Endothelial cell of umbilical vein (primary cell): ENCODE measurements at regions not wholly inside any gene's neighbourhood (a gene's known extent, or its start where the extent isn't known, plus 50 kb on each side); places are given as distances from the start of the nearest gene placed in this dataset.

Source experiments
- BruUV-seq: library from RNA; stranded (reverse); fragments of 400-500 nt; replicated peaks from 2 replicates; lab custom pipeline; 2021; lab: Mats Ljungman, UMichigan
- CTCF ChIA-PET: fragments of 300-600, 350-600 bp; sonication (Branson Sonifier 250); formaldehyde crosslinking; loops from one replicate; lab custom pipeline; 2021; ENCODE audit warnings: antibody characterized with exemption, inconsistent platforms; lab: Charles Lee
- POLR2A ChIA-PET: fragments of 300-600, 350-600 bp; sonication (Branson Sonifier 250); formaldehyde crosslinking; loops from one replicate; lab custom pipeline; 2021; ENCODE audit warnings: antibody characterized with exemption, inconsistent platforms; lab: Charles Lee
- DNase-seq: peaks from one replicate; pipeline ENCODE4 v3.0.0-alpha.2; 2011; ENCODE audit warnings: low read depth, low spot score
- FAIRE-seq: peaks from 2 replicates; lab custom pipeline; 2011; peaks lifted over from hg19 to GRCh38; lab: Jason Lieb, UNC
- H2AFZ ChIP-seq: 2 replicates; pipeline ENCODE4 v1.6.0; 2012; ENCODE audit warnings: low read depth, low read length, control low read depth, inconsistent platforms
- H3K27ac ChIP-seq: 2 replicates; pipeline ENCODE4 v1.5.1; 2011; ENCODE audit warnings: low read depth, mild to moderate bottlenecking, control low read depth, low read length, moderate library complexity; ENCODE audit not compliant: insufficient read depth
- H3K27me3 ChIP-seq, 2 experiments: 2 replicates each; pipeline versions ENCODE4 v1.6.0 to v1.6.1; 2011; ENCODE audit warnings: low read length in 2 of 2, mixed read lengths in 1 of 2; ENCODE audit not compliant: control insufficient read depth in 2 of 2, insufficient read depth in 2 of 2
- H3K36me3 ChIP-seq, 2 experiments: 2 replicates in 1 of 2; 3 replicates in 1 of 2; pipeline ENCODE4 v1.5.1; 2011; ENCODE audit warnings: low read length in 2 of 2, mild to moderate bottlenecking in 1 of 2, moderate library complexity in 1 of 2; ENCODE audit not compliant: control insufficient read depth in 2 of 2, insufficient read depth in 2 of 2; ENCODE audit errors: extremely low read depth in 1 of 2
- H3K4me1 ChIP-seq: 3 replicates; pipeline ENCODE4 v1.5.1; 2011; ENCODE audit warnings: mild to moderate bottlenecking, low read length; ENCODE audit not compliant: control insufficient read depth, insufficient read depth; ENCODE audit errors: extremely low read depth
- H3K4me2 ChIP-seq: 2 replicates; pipeline ENCODE4 v1.6.1; 2011; ENCODE audit warnings: low read length, control low read depth, mixed read lengths; ENCODE audit not compliant: insufficient read depth
- H3K4me3 ChIP-seq, 3 experiments: fragments of 200-600 bp in 1 of 3; sonication (generic), shearing (Covaris generic) in 1 of 3; replicated peaks in 1 of 3; 2 replicates each; pipeline ENCODE4 v1.5.1; 2011 to 2016; ENCODE audit warnings: control low read depth in 3 of 3, low read length in 3 of 3, mild to moderate bottlenecking in 2 of 3, inconsistent platforms in 1 of 3, low read depth in 1 of 3, moderate library complexity in 1 of 3; ENCODE audit not compliant: insufficient read depth in 1 of 3
- H3K79me2 ChIP-seq: 2 replicates; pipeline ENCODE4 v1.6.0; 2012; ENCODE audit warnings: low read length, inconsistent platforms; ENCODE audit not compliant: control insufficient read depth, insufficient read depth
- H3K9ac ChIP-seq: replicated peaks from 2 replicates; pipeline ENCODE3; 2011; ENCODE audit warnings: low read length, control low read depth; ENCODE audit not compliant: insufficient read depth; ENCODE audit errors: extremely low read depth
- H3K9me1 ChIP-seq: replicated peaks from 3 replicates; pipeline ENCODE4 v1.6.0; 2011; ENCODE audit warnings: mild to moderate bottlenecking, low read length; ENCODE audit not compliant: control insufficient read depth, insufficient read depth; ENCODE audit errors: extremely low read depth
- H3K9me3 ChIP-seq: replicated peaks from 2 replicates; pipeline ENCODE4 v1.5.1; 2012; ENCODE audit warnings: low read length, inconsistent platforms; ENCODE audit not compliant: control insufficient read depth, insufficient read depth
- H4K20me1 ChIP-seq: replicated peaks from 2 replicates; pipeline ENCODE3; 2011; ENCODE audit warnings: mild to moderate bottlenecking, low read length; ENCODE audit not compliant: control insufficient read depth, insufficient read depth; ENCODE audit errors: extremely low read depth
- EZH2 ChIP-seq: IDR thresholded peaks from 2 replicates; pipeline ENCODE4 v1.6.1; 2012; ENCODE audit warnings: borderline replicate concordance, low read depth, mild to moderate bottlenecking, moderate library complexity, low read length, inconsistent platforms; ENCODE audit not compliant: severe bottlenecking
- FOS ChIP-seq: IDR thresholded peaks from 2 replicates; pipeline ENCODE4 v1.6.1; 2011; ENCODE audit warnings: mild to moderate bottlenecking, low read length, moderate library complexity, borderline replicate concordance; ENCODE audit not compliant: insufficient read depth
- GATA2 ChIP-seq: IDR thresholded peaks from 2 replicates; pipeline ENCODE4 v1.7.0; 2011; ENCODE audit warnings: low read depth, mild to moderate bottlenecking, moderate library complexity, mixed read lengths, low read length; ENCODE audit not compliant: insufficient read length, insufficient read depth
- JUN ChIP-seq: IDR thresholded peaks from 2 replicates; pipeline ENCODE4 v1.6.1; 2011; ENCODE audit warnings: borderline replicate concordance, low read depth; ENCODE audit not compliant: insufficient read length, insufficient read depth
- MYC ChIP-seq: IDR thresholded peaks from one replicate; pipeline ENCODE4 v1.6.1; 2011; ENCODE audit warnings: mild to moderate bottlenecking, low read depth, low read length
- POLR2A ChIP-seq: IDR thresholded peaks from 2 replicates; pipeline ENCODE4 v1.6.1; 2012; ENCODE audit warnings: low read depth, mild to moderate bottlenecking, control low read depth, low read length
- POLR2AphosphoS5 ChIP-seq: IDR thresholded peaks from 2 replicates; pipeline ENCODE4 v1.6.1; 2012; ENCODE audit warnings: low read depth, mild to moderate bottlenecking, control low read depth, low read length, moderate library complexity; ENCODE audit not compliant: insufficient read depth
- dilution Hi-C: fragments of 300-500 bp; cut with MboI; formaldehyde crosslinking; loops from one replicate; pipeline ENCODE4 v1.15.0; 2019; ENCODE audit warnings: low sequenced_read_pairs; ENCODE audit not compliant: extremely low pct_ligation_motif_present
- intact Hi-C: fragments of 100-400 bp; cut with micrococcal nuclease; formaldehyde crosslinking; loops from one replicate; pipeline ENCODE4 v1.10.0; 2022
- TF ChIP-seq, protein P1 (sequence below): IDR thresholded peaks from 2 replicates; pipeline ENCODE4 v1.6.1; 2011; ENCODE audit not compliant: insufficient read depth, insufficient read length
- TF ChIP-seq, protein P2 (sequence below), 2 donors: IDR thresholded peaks; 1 replicate in 1 of 2; 2 replicates in 1 of 2; pipeline ENCODE4 v1.5.1; 2011; ENCODE audit warnings: low read length in 2 of 2, mild to moderate bottlenecking in 2 of 2, moderate library complexity in 2 of 2, control low read depth in 1 of 2, inconsistent platforms in 1 of 2, low read depth in 1 of 2; ENCODE audit not compliant: insufficient read depth in 1 of 2; ENCODE audit errors: extremely low read depth in 1 of 2

DNA sequence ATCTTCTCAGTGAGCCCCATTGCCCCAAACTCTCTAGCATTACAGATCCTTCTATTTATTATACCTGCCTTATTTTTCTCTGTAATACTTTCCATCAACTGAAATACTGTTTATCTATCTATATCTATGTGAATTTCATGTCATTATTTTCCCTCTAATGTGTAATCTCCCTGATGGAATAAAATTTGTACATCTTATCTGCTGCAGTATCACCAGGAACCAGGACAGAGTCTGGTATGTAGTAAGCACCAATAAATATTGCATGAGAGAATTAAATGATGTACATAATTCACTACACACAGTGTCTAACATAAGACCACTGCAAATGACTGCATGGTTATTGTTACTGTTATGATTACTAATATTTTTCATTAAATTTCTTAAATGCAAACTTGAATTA, 759.1 kb downstream of the PRELID2 start:
- BruUV-seq, result no TSS peak
- Histone ChIP-seq H3K36me3 (no peaks in the 10 kb centered on the region), H3K27me3 (no peaks in the 10 kb centered on the region), H3K9me3 (no peaks in the 10 kb centered on the region), H2AFZ (no peak overlapping the region), H3K4me1 (no peaks in the 10 kb centered on the region), H3K4me2 (no peak overlapping the region), H3K9ac (no peak overlapping the region), H3K27ac (no peak overlapping the region), H3K9me1 (no peaks in the 10 kb centered on the region), H4K20me1 (no peaks in the 10 kb centered on the region), H3K79me2 (no peaks in the 10 kb centered on the region), H3K4me3 (no peak overlapping the region)
- intact Hi-C loops, result no loop called here
- no peak for TF ChIP-seq EZH2
- TF ChIP-seq GATA2, result no peak
- TF ChIP-seq POLR2AphosphoS5, result no peak
- TF ChIP-seq, protein P1, sequence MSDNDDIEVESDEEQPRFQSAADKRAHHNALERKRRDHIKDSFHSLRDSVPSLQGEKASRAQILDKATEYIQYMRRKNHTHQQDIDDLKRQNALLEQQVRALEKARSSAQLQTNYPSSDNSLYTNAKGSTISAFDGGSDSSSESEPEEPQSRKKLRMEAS, result no peak
- TF ChIP-seq MYC, result no peak
- no peak for TF ChIP-seq FOS
- TF ChIP-seq JUN, result no peak
- TF ChIP-seq, protein P2, sequence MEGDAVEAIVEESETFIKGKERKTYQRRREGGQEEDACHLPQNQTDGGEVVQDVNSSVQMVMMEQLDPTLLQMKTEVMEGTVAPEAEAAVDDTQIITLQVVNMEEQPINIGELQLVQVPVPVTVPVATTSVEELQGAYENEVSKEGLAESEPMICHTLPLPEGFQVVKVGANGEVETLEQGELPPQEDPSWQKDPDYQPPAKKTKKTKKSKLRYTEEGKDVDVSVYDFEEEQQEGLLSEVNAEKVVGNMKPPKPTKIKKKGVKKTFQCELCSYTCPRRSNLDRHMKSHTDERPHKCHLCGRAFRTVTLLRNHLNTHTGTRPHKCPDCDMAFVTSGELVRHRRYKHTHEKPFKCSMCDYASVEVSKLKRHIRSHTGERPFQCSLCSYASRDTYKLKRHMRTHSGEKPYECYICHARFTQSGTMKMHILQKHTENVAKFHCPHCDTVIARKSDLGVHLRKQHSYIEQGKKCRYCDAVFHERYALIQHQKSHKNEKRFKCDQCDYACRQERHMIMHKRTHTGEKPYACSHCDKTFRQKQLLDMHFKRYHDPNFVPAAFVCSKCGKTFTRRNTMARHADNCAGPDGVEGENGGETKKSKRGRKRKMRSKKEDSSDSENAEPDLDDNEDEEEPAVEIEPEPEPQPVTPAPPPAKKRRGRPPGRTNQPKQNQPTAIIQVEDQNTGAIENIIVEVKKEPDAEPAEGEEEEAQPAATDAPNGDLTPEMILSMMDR (IDR thresholded peaks at IDR 0.05; ENCODE audit: extremely low read depth in 1 of 2, insufficient read depth in 1 of 2, low read depth in 1 of 2, low read length in 2 of 2), result no peak
- TF ChIP-seq POLR2A, result no peak
- ChIA-PET POLR2A (no interaction called here), CTCF (no interaction called here)
- FAIRE-seq, result no peak
- dilution Hi-C loops, result no loop called here
- no peak for DNase-seq
